AG09319 (cell line): ENCODE measurements at regions not wholly inside any gene's neighbourhood (a gene's known extent, or its start where the extent isn't known, plus 50 kb on each side); places are given as distances from the start of the nearest gene placed in this dataset.

Experiments
- DNase-seq: peaks from one replicate; pipeline ENCODE4 v3.0.0-alpha.2; 2010; ENCODE audit warnings: low read depth; ENCODE audit errors: extremely low read depth
- TF ChIP-seq, protein P1 (sequence below): IDR thresholded peaks from 2 replicates; pipeline ENCODE4 v1.5.1; 2011; ENCODE audit warnings: low read depth, mild to moderate bottlenecking, inconsistent platforms, low read length, moderate library complexity

DNA sequence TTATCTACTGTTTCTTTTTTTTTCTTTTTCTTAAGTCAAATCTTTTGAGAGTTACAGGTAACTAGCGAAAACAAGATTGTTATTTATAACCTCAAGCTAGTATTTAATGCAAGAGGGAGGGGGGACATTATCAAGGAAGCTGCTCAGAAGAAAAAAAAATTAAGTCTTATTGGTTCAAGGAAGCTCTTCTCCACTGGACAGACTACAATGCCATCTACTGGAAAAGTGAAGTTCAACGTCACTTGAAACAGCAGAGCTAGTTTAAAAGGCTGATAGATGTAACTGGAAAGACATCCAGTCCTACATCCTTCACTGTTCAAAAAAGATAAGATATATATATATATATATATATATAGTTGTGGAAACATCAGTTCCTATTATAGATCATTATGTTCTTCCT lies 418.0 kb upstream of the PSMD7 start:
- TF ChIP-seq, protein P1, sequence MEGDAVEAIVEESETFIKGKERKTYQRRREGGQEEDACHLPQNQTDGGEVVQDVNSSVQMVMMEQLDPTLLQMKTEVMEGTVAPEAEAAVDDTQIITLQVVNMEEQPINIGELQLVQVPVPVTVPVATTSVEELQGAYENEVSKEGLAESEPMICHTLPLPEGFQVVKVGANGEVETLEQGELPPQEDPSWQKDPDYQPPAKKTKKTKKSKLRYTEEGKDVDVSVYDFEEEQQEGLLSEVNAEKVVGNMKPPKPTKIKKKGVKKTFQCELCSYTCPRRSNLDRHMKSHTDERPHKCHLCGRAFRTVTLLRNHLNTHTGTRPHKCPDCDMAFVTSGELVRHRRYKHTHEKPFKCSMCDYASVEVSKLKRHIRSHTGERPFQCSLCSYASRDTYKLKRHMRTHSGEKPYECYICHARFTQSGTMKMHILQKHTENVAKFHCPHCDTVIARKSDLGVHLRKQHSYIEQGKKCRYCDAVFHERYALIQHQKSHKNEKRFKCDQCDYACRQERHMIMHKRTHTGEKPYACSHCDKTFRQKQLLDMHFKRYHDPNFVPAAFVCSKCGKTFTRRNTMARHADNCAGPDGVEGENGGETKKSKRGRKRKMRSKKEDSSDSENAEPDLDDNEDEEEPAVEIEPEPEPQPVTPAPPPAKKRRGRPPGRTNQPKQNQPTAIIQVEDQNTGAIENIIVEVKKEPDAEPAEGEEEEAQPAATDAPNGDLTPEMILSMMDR = peak; percentile 68
- peak; percentile 49 for DNase-seq

DNA sequence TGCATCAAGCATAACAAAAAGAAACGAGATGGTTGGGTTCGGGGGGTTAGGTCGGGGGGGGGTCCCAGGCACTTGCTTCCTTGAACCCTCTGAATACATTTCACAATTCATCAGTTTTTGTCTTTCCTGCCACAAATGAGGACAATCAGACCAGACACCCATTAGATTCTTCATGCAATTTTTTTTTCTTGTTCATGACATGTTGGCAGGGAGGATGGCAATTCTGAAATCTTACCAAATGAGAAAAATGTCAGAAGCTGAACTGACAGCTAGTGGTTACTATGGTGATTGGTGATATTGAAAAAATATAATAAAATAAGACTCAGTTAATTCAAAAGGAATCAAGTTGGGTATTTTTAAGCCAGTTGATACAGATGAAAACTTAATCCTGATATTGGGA lies 419.5 kb upstream of the PSMD7 start:
- no peak for DNase-seq
- TF ChIP-seq, protein P1 = no peak

DNA sequence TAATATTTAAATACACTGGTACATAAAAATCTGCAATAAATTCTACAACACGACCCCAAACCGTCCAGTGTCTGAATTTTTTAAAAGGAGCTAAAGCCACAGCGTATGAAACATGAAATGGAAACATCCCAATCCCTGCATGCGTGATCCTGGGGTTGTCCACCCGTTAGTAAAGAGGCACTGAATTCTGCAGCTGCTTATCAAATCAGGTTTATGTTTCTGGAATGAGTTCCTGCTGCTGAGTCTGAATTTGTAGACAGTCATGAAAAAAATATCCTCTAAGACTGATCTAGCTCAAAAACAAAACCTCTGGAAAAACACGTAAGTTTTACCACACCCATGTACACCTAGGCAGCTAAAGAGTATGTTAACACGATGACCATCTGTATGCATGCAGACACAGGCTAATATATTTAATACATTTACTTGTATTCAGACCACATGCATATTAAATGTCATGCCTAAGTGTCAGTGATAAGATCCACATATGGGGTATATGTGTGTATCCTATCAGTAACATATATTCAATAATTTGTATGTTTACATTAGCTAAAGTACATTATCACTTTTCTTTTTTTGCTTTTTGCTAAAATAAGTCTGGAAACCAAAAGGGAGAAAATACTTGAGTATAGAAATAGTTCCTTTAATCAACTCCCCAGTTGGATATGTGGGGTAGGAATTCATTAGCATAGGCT lies 420.5 kb upstream of the PSMD7 start:
- TF ChIP-seq, protein P1 = no peak
- DNase-seq = no peak

- TF ChIP-seq, protein P1 = no peak
- no peak for DNase-seq
Observed at GRCh38 chr16:73874324-73874723, 422.3 kb upstream of the PSMD7 start.

DNA sequence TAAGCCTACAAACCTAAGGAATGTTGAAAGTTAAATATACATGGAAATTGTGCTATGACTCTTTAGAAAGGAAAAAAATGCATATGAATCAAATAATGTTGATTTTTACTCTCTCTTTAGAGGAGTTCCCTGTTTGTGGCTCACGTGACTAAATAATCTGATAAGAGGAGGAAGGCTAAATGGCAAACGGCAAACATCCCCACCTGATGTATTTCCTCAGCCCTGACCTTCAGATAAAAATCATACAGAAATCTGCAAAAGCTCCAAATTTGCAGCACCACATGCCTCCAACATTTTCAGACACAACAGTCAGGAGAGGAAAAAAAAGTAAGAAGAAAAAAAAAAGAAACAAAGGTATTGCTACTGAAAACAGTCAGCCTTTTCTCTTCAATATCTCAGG lies 423.0 kb upstream of the PSMD7 start:
- DNase-seq = no peak
- TF ChIP-seq, protein P1 = no peak

GRCh38 chr16:73872856-73873255 lies 423.8 kb upstream of the PSMD7 start:
- TF ChIP-seq, protein P1 = no peak
- DNase-seq = no peak

DNA sequence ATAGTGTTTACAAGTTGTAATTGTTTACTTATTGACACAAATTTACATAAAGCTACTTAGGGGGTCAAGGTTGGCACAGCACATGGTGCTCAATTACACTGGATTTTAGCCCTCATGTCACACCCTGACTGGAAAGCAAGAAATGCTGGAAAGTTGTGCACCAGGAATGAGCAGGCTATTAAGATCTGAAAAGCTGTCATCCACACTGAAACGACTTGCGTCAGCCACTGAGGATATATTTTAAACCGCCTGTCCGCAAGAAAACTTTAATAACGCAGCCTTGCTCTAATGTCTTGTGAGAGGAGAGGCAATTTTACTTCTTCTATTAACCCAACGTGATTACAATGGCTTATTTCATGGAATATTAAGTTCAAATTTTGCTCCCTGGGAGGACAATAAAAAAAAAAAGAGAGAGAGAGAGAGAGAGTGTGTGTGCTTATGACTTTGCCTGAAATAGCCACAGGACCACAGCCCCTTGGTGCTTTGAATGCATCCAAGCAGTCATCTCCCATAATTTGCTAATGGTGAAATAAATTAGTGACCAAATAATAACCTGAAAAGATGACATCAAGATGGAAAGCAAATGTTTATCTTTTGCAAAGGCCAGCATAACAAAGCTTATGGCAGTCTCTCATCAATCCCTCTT lies 425.4 kb upstream of the PSMD7 start:
- DNase-seq = no peak
- TF ChIP-seq, protein P1 = no peak
